Ovary (tissue), 7 donors: ENCODE measurements at regions not wholly inside any gene's neighbourhood (a gene's known extent, or its start where the extent isn't known, plus 50 kb on each side); places are given as distances from the start of the nearest gene placed in this dataset.

Experiments used
- DNase-seq, 5 donors: peaks; one replicate each; pipeline ENCODE4 v3.0.0-alpha.2; 2019 to 2020
- H3K27ac ChIP-seq, 2 donors: fragments of 200-600 bp; one replicate each; pipeline versions ENCODE4 v1.5.1 to v1.8.0; 2019 to 2022
- H3K27me3 ChIP-seq: fragments of 200-600 bp; one replicate; pipeline ENCODE4 v1.8.0; 2022
- H3K36me3 ChIP-seq: fragments of 200-600 bp; sonication (generic); one replicate; pipeline ENCODE4 v1.5.1; 2019
- H3K4me1 ChIP-seq: one replicate; pipeline ENCODE4 v1.8.1; 2013; ENCODE audit warnings: mild to moderate bottlenecking, moderate library complexity; ENCODE audit not compliant: insufficient read depth
- H3K4me3 ChIP-seq: fragments of 200-600 bp; sonication (generic); one replicate; pipeline ENCODE4 v1.5.1; 2017
- H3K9me3 ChIP-seq, 2 donors: fragments of 200-600 bp in 1 of 2; sonication (generic) in 1 of 2; one replicate each; pipeline versions ENCODE4 v1.5.1 to v1.8.1; 2013 to 2019; ENCODE audit warnings: mild to moderate bottlenecking in 1 of 2, moderate library complexity in 1 of 2
- CTCF ChIP-seq, 3 donors: fragments of 450-650 bp in 2 of 3; fragments of 200-600 bp in 1 of 3; IDR thresholded peaks; one replicate each; pipeline versions ENCODE4 v1.5.1 to v1.8.0; 2016 to 2022; ENCODE audit warnings: antibody characterized with exemption in 3 of 3, mild to moderate bottlenecking in 1 of 3
- EP300 ChIP-seq: sonication (generic); formaldehyde crosslinking; IDR thresholded peaks from one replicate; pipeline ENCODE4 v1.6.1; 2017; ENCODE audit warnings: antibody characterized with exemption
- POLR2A ChIP-seq: fragments of 450-650 bp; IDR thresholded peaks from one replicate; pipeline ENCODE4 v1.6.1; 2017; ENCODE audit warnings: antibody characterized with exemption, mild to moderate bottlenecking, moderate library complexity
- WGBS, 3 donors: extraction: QIAGEN DNeasy Blood & Tissue Kit in 1 of 3; methylation state at CpG; one replicate each; pipeline versions ENCODE4 v1.1.5 to v1.1.7; 2013 to 2017; 5-methylcytosine and 5-hydroxymethylcytosine counted together
- intact Hi-C, 4 donors: fragments of 100-400 bp; cut with DNase I; formaldehyde crosslinking; loops; one replicate each; pipeline versions ENCODE4 v1.11.0 to v1.15.1; 2022 to 2023
- donor health status: DM: no; HTN: no; CAD: no; lungs with moderate emphysema.
- donor health status: DM: no; HTN: no; CAD: no.
- donor health status: Bipolar disorder and iron deficiency.
- donor health status: DM: no; HTN: no; CAD: no.
- donor health status: DM: yes; HTN: yes; CAD: no.

DNA sequence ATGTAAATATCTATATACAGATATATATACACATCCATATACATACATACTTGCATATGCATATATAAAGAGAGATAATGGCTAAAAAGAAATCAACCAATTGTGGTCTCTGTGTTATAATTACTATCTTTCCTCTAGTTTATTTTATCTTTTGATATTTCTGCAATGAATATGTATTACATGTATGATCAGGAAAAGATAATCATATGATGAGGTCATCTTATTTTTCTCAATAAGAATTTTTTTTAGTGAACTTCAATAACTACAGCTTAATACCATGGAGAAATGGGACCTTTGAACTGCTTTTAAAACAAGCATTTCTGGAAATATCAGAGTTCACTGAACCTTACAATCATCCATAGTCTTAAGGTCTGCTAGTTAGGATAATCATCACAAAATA lies 158.0 kb downstream of the HNRNPD start:
- Histone ChIP-seq H3K36me3 (no peaks in the 10 kb centered on the region), H3K9me3 (no peaks in the 10 kb centered on the region), H3K27ac (no peak overlapping the region), H3K27me3 (no peaks in the 10 kb centered on the region), H3K4me1 (no peaks in the 10 kb centered on the region), H3K4me3 (no peak overlapping the region)
- DNase-seq: no peak
- intact Hi-C loops: no loop called here
- TF ChIP-seq EP300 (no peak), POLR2A (no peak), CTCF (IDR thresholded peaks at IDR 0.05) (no peak)

GRCh38 chr4:82215039-82215438 lies 158.8 kb downstream of the HNRNPD start:
- TF ChIP-seq CTCF (IDR thresholded peaks at IDR 0.05) (no peak), POLR2A (no peak), EP300 (no peak)
- Histone ChIP-seq H3K36me3 (no peaks in the 10 kb centered on the region), H3K9me3 (no peaks in the 10 kb centered on the region), H3K27ac (no peak overlapping the region), H3K4me3 (no peak overlapping the region), H3K27me3 (no peaks in the 10 kb centered on the region), H3K4me1 (no peaks in the 10 kb centered on the region)
- DNase-seq: no peak
- intact Hi-C loops: no loop called here
- 94 to 97% (median 97%) methylated on average over 1 of the region's 1 CpG for WGBS, 3 donors

DNA sequence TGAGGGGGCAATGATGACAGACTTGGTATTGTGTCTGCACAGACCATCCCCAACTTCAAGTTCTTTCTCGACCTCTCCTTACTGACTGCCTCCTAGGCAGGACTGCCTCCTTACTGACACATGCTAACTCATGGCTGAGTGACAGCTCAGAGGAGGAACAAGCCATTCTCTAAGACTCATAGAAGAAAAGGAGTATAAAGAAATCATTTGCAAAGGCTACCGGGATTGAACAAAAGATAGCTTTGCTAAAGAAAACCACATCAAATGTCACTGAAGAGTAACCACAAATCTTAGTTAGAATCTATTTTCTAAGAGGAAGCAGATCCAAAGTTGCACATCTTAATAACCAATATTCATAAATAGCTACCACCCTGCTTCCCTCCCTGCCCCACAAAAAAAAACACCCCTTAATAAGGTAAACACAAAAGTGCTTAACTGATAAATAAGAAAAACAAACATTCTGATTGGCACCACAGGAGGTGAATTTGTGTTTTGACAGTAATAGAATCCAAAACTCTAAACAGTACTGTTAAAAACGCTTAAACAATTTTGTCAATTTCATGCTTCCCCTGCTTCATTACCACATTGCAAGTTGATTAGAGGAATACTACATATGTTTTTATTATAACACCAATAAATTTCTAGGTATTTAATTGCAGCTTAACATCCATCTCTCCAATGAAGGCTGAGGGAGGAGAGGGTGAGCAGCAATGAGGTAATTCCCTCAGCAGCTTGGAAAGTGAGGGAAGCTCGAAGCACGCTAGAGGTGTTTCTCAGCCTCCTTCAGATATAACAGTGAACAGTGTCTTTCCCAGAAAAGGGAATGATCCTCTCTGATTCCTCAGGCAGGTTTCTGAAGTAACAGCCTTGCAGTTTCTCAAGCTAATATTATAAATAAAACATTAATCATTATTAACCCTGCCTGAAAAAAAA lies 160.0 kb downstream of the HNRNPD start:
- intact Hi-C loops: no loop called here
- Histone ChIP-seq H3K9me3 (no peaks in the 10 kb centered on the region), H3K4me3 (no peak overlapping the region), H3K36me3 (no peaks in the 10 kb centered on the region), H3K27ac (no peak overlapping the region), H3K4me1 (no peaks in the 10 kb centered on the region), H3K27me3 (no peaks in the 10 kb centered on the region)
- 35 to 48% (median 42%) methylated on average over 5 of the region's 5 CpGs for WGBS, 3 donors
- no peak for DNase-seq
- TF ChIP-seq EP300: no peak
- TF ChIP-seq POLR2A: no peak
- no peak for TF ChIP-seq CTCF (IDR thresholded peaks at IDR 0.05)

- intact Hi-C loops: no loop called here
- DNase-seq: no peak
- TF ChIP-seq EP300: no peak
- H3K27ac ChIP-seq: no peak overlapping the region
- no peaks in the 10 kb centered on the region for H3K27me3 ChIP-seq
- no peaks in the 10 kb centered on the region for H3K9me3 ChIP-seq
- 55 to 57% (median 55%) methylated on average over 3 of the region's 3 CpGs for WGBS, 3 donors
- no peaks in the 10 kb centered on the region for H3K36me3 ChIP-seq
- H3K4me3 ChIP-seq: no peak overlapping the region
- no peaks in the 10 kb centered on the region for H3K4me1 ChIP-seq
Observed at GRCh38 chr4:82201805-82202641, 171.8 kb downstream of the HNRNPD start.
